Testis (tissue), 2 donors: ENCODE measurements at regions not wholly inside any gene's neighbourhood (a gene's known extent, or its start where the extent isn't known, plus 50 kb on each side); places are given as distances from the start of the nearest gene placed in this dataset.

Experiments
- DNase-seq: peaks from one replicate; pipeline ENCODE4 v3.0.0-alpha.2; 2019
- H3K27ac ChIP-seq, 2 donors: fragments of 200-600 bp; sonication (generic); one replicate each; pipeline ENCODE4 v1.5.1; 2019
- H3K27me3 ChIP-seq: fragments of 200-600 bp; sonication (generic); one replicate; pipeline ENCODE4 v1.5.1; 2019
- H3K36me3 ChIP-seq: fragments of 200-600 bp; sonication (generic); one replicate; pipeline ENCODE4 v1.5.1; 2017; ENCODE audit warnings: low read depth; ENCODE audit errors: missing control alignments
- H3K4me1 ChIP-seq: fragments of 200-600 bp; sonication (generic); one replicate; pipeline ENCODE4 v1.5.1; 2019
- H3K4me3 ChIP-seq, 2 donors: fragments of 200-600 bp; sonication (generic); one replicate each; pipeline ENCODE4 v1.5.1; 2017 to 2019
- H3K9me3 ChIP-seq: fragments of 200-600 bp; sonication (generic); one replicate; pipeline ENCODE4 v1.5.1; 2017
- CTCF ChIP-seq, 3 experiments: fragments of 450-650 bp in 2 of 3; fragments of 200-600 bp in 1 of 3; sonication (generic) in 1 of 3; IDR thresholded peaks; one replicate each; pipeline ENCODE4 v1.5.1; 2016 to 2019; ENCODE audit warnings: antibody characterized with exemption in 3 of 3, mild to moderate bottlenecking in 2 of 3, moderate library complexity in 1 of 3
- POLR2A ChIP-seq: fragments of 450-650 bp; IDR thresholded peaks from one replicate; pipeline ENCODE4 v1.6.1; 2017; ENCODE audit warnings: antibody characterized with exemption, mild to moderate bottlenecking, moderate library complexity
- WGBS, 2 donors: methylation state at CpG; one replicate each; pipeline ENCODE4 v1.1.5; 2018; 5-methylcytosine and 5-hydroxymethylcytosine counted together
- intact Hi-C: fragments of 100-400 bp; cut with DNase I; formaldehyde crosslinking; loops from one replicate; pipeline ENCODE4 v1.15.1; 2023; ENCODE audit warnings: low total_unique reads

GRCh38 chr2:67137699-67138098 lies 259.4 kb upstream of the ETAA1 start:
- no peak for DNase-seq
- no peaks in the 10 kb centered on the region for H3K36me3 ChIP-seq
- H3K4me3 ChIP-seq, result no peak overlapping the region
- no peaks in the 10 kb centered on the region for H3K4me1 ChIP-seq
- no peaks in the 10 kb centered on the region for H3K9me3 ChIP-seq
- no peaks in the 10 kb centered on the region for H3K27me3 ChIP-seq
- no peak for TF ChIP-seq CTCF (IDR thresholded peaks at IDR 0.05)
- no peak for TF ChIP-seq POLR2A
- H3K27ac ChIP-seq, result no peak overlapping the region
- intact Hi-C loops, result no loop called here

GRCh38 chr2:67142071-67142470 lies 255.1 kb upstream of the ETAA1 start:
- Histone ChIP-seq H3K27ac (no peak overlapping the region), H3K27me3 (no peaks in the 10 kb centered on the region), H3K4me1 (no peaks in the 10 kb centered on the region), H3K9me3 (no peaks in the 10 kb centered on the region), H3K36me3 (no peaks in the 10 kb centered on the region), H3K4me3 (no peak overlapping the region)
- TF ChIP-seq CTCF (IDR thresholded peaks at IDR 0.05), result no peak
- TF ChIP-seq POLR2A, result no peak
- DNase-seq, result no peak
- intact Hi-C loops, result no loop called here
- 32 to 41% methylated on average over 1 of the region's 1 CpG for WGBS, 2 donors

- WGBS, 2 donors, result 79 to 83% methylated on average over 2 of the region's 2 CpGs
- TF ChIP-seq CTCF (IDR thresholded peaks at IDR 0.05) (no peak), POLR2A (no peak)
- intact Hi-C loops, result no loop called here
- Histone ChIP-seq H3K27ac (no peak overlapping the region), H3K4me1 (no peaks in the 10 kb centered on the region), H3K27me3 (no peaks in the 10 kb centered on the region), H3K36me3 (no peaks in the 10 kb centered on the region), H3K9me3 (no peaks in the 10 kb centered on the region), H3K4me3 (no peak overlapping the region)
- DNase-seq, result no peak
Measured at GRCh38 chr2:67142741-67143140, 254.4 kb upstream of the ETAA1 start.

- H3K4me3 ChIP-seq, result no peak overlapping the region
- intact Hi-C loops, result no loop called here
Measured at GRCh38 chr2:67145851-67146250, 251.3 kb upstream of the ETAA1 start.

More at GRCh38 chr2:67145851-67146250, 251.3 kb upstream of the ETAA1 start:
- no peaks in the 10 kb centered on the region for H3K9me3 ChIP-seq
- H3K27me3 ChIP-seq, result no peaks in the 10 kb centered on the region
- H3K36me3 ChIP-seq, result no peaks in the 10 kb centered on the region
- no peak overlapping the region for H3K27ac ChIP-seq
- 93 to 94% methylated on average over 1 of the region's 1 CpG for WGBS, 2 donors
- DNase-seq, result no peak
- TF ChIP-seq POLR2A, result no peak
- TF ChIP-seq CTCF (IDR thresholded peaks at IDR 0.05), result no peak
- H3K4me1 ChIP-seq, result no peaks in the 10 kb centered on the region
